ENCODE measurements at regions not wholly inside any gene's neighbourhood (a gene's known extent, or its start where the extent isn't known, plus 50 kb on each side); places are given as distances from the start of the nearest gene placed in this dataset.

DNA sequence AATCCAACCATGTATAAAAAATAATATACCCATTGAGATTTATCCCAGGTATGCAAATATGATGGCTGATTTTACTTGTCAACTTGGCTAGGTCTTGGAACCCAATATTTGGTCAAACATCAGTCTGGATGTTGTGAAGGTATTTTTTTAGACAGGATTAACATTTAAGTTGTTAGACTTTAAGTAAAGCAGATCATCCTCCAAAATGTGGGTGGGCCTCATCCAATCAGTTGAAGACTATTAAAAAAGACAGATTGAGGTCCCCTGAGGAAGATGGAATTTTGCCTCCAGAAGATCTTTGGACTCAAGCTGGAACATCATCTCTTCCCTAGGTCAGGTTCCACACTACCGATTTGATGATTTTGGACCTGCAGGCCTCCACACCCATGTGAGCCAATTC, 271.2 kb downstream of the TMEM121 start:
- Histone ChIP-seq H3K27ac (no peak overlapping the region), H3K4me3 (no peak overlapping the region), H3K27me3 (no peaks in the 10 kb centered on the region), H3K36me3 (no peaks in the 10 kb centered on the region), H3K4me1 (no peaks in the 10 kb centered on the region), H3K9me3 (no peaks in the 10 kb centered on the region)
- TF ChIP-seq, protein P1, sequence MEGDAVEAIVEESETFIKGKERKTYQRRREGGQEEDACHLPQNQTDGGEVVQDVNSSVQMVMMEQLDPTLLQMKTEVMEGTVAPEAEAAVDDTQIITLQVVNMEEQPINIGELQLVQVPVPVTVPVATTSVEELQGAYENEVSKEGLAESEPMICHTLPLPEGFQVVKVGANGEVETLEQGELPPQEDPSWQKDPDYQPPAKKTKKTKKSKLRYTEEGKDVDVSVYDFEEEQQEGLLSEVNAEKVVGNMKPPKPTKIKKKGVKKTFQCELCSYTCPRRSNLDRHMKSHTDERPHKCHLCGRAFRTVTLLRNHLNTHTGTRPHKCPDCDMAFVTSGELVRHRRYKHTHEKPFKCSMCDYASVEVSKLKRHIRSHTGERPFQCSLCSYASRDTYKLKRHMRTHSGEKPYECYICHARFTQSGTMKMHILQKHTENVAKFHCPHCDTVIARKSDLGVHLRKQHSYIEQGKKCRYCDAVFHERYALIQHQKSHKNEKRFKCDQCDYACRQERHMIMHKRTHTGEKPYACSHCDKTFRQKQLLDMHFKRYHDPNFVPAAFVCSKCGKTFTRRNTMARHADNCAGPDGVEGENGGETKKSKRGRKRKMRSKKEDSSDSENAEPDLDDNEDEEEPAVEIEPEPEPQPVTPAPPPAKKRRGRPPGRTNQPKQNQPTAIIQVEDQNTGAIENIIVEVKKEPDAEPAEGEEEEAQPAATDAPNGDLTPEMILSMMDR (IDR thresholded peaks at IDR 0.05) = no peak
- TF ChIP-seq POLR2AphosphoS5 (IDR thresholded peaks at IDR 0.05) (no peak), POLR2A (IDR thresholded peaks at IDR 0.05) (no peak), EP300 (IDR thresholded peaks at IDR 0.05) (no peak)
- DNase-seq (ENCODE audit: low spot score in 2 of 2) = no peak
- WGBS = 95% methylated on average over 1 of the region's 1 CpG

DNA sequence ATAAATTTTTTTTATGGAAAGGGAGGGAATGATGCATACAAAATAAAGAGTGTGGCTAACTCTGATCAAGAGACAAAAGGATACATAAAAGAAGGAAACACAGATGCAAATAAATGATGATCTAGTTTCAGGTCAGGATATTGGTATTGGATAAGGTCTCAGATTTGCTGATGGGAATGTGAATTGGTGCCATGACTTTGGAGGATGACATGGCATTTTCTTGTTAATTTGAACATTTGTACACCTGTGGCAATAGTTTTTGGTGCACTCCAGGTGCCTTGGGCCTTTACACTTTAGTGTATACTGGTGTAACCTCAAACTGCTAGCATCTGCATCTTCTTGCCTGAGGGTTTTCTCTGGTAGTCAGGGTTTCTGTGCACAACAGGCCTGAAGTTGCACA, 279.3 kb downstream of the TMEM121 start:
- TF ChIP-seq POLR2AphosphoS5 (IDR thresholded peaks at IDR 0.05) (no peak), POLR2A (IDR thresholded peaks at IDR 0.05) (no peak), EP300 (IDR thresholded peaks at IDR 0.05) (no peak)
- TF ChIP-seq, protein P1 (IDR thresholded peaks at IDR 0.05) = no peak
- Histone ChIP-seq H3K4me1 (no peaks in the 10 kb centered on the region), H3K36me3 (no peaks in the 10 kb centered on the region), H3K27ac (no peak overlapping the region), H3K9me3 (peaks cover 24% of the 10 kb centered on the region), H3K27me3 (no peaks in the 10 kb centered on the region), H3K4me3 (no peak overlapping the region)
- DNase-seq (ENCODE audit: low spot score in 2 of 2) = no peak

DNA sequence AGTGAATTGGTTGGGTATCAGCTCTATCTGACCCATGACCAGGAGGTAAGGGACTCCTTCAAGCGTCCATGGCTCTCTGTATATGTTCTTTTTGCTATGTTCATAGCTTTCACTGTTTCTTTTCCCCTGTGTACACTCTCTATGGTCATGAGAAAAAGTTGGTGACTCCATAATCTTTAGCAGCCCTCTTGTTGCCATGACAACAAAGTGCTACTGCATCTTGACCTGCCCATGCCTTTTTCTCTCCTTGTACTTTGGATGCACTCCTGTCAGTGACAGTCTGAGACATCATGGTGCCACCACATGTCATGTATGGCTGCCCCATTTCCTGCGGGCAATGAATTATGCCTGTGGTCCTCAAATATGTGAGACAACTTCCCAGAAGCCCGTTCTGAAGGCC, 280.2 kb downstream of the TMEM121 start:
- Histone ChIP-seq H3K27me3 (no peaks in the 10 kb centered on the region), H3K4me1 (no peaks in the 10 kb centered on the region), H3K9me3 (peaks cover 24% of the 10 kb centered on the region), H3K27ac (no peak overlapping the region), H3K4me3 (no peak overlapping the region), H3K36me3 (no peaks in the 10 kb centered on the region)
- WGBS = 57% methylated on average over 3 of the region's 3 CpGs
- DNase-seq (ENCODE audit: low spot score in 2 of 2) = no peak
- TF ChIP-seq EP300 (IDR thresholded peaks at IDR 0.05) = no peak
- TF ChIP-seq POLR2AphosphoS5 (IDR thresholded peaks at IDR 0.05) = no peak
- TF ChIP-seq, protein P1 (IDR thresholded peaks at IDR 0.05) = no peak
- TF ChIP-seq POLR2A (IDR thresholded peaks at IDR 0.05) = no peak

DNA sequence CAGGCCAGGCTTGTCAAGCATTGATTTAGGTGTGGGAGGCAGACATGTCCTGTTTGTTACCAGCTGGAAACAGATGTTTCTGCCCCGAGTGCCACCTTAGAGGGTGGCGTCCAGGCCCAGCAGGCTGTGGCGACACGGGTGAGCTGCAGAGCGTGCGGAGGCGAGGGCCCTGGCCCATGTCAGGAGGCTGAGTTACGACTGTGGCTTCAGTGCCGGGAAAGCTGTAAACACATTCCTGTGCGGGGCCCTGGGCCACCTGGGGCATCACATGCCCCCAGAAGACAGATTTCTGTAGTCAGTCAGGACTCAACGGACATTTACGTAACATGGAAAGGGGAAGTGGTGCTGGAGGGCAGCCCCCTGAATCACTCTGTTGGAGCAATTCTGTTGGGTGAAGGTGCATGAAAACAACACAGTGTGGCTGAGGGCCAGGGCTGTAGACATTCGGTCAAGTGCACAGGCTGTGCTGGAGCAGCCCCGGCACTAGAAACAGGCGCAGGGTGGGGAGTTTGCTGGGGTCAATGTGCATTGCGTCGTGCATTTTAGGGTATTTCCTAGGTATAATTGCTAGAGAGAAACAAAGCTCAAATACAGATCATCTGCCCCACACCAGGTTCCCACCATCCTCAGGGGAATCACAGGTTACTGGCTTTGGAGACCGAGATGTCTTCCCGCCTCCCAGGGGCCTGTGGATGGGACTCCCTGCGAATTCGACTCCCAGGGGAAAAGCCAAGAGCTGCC, 291.8 kb downstream of the TMEM121 start:
- TF ChIP-seq EP300 (IDR thresholded peaks at IDR 0.05) (no peak), POLR2AphosphoS5 (IDR thresholded peaks at IDR 0.05) (no peak), POLR2A (IDR thresholded peaks at IDR 0.05) (no peak)
- TF ChIP-seq, protein P1 (IDR thresholded peaks at IDR 0.05) = no peak
- DNase-seq (ENCODE audit: low spot score in 2 of 2) = no peak
- H3K9me3 ChIP-seq = no peaks in the 10 kb centered on the region
- H3K27ac ChIP-seq = no peak overlapping the region
- H3K36me3 ChIP-seq = no peaks in the 10 kb centered on the region
- H3K27me3 ChIP-seq = no peaks in the 10 kb centered on the region
- 66% methylated on average over 16 of the region's 21 CpGs for WGBS
- H3K4me3 ChIP-seq = no peak overlapping the region
- no peaks in the 10 kb centered on the region for H3K4me1 ChIP-seq

DNA sequence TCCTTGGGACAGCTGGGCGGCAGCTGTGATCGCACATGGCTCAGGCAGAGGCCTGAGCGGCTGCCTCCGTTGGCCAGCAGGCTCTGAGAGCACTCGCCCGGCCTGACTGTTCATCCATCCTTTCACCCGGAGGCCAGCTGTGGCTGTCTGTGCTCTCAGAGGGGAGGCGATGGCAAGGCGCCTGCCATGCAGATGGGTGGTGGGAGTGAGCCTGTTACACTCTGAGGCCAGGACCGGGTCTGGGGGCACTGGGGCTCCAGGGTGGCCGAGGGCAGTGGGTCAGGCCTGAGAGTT, 292.3 kb downstream of the TMEM121 start:
- DNase-seq (ENCODE audit: low spot score in 2 of 2) = no peak
- Histone ChIP-seq H3K4me1 (no peaks in the 10 kb centered on the region), H3K9me3 (no peaks in the 10 kb centered on the region), H3K27ac (no peak overlapping the region), H3K36me3 (no peaks in the 10 kb centered on the region), H3K27me3 (no peaks in the 10 kb centered on the region), H3K4me3 (no peak overlapping the region)
- no CpG with 5 or more reads among the region's 11 CpGs for WGBS
- TF ChIP-seq, protein P1 (IDR thresholded peaks at IDR 0.05) = no peak
- TF ChIP-seq EP300 (IDR thresholded peaks at IDR 0.05) (no peak), POLR2AphosphoS5 (IDR thresholded peaks at IDR 0.05) (no peak), POLR2A (IDR thresholded peaks at IDR 0.05) (no peak)
